Body of pancreas (tissue), 4 donors: ENCODE measurements at regions not wholly inside any gene's neighbourhood (a gene's known extent, or its start where the extent isn't known, plus 50 kb on each side); places are given as distances from the start of the nearest gene placed in this dataset.
A peak's percentile ranks its signal among the peaks of the same experiment; 100 is the strongest.

Experiments
- ATAC-seq: fragments of 150-250 bp; one replicate; pipeline ENCODE4 v1.9.1; 2016
- DNase-seq, 4 donors: peaks; one replicate each; pipeline ENCODE4 v3.0.0-alpha.2; 2019
- H3K27ac ChIP-seq, 4 donors: fragments of 200-600 bp; sonication (generic); 1 replicate in 3 of 4; 2 replicates in 1 of 4; pipeline versions ENCODE4 v1.5.1 to v1.6.1; 2016 to 2019; ENCODE audit warnings: mild to moderate bottlenecking in 1 of 4, mixed read lengths in 1 of 4, moderate library complexity in 1 of 4
- H3K27me3 ChIP-seq, 2 donors: fragments of 200-600 bp; sonication (generic); one replicate each; pipeline ENCODE4 v1.6.0; 2016; ENCODE audit warnings: mild to moderate bottlenecking in 1 of 2
- H3K36me3 ChIP-seq, 2 donors: fragments of 200-600 bp; sonication (generic); replicated peaks in 1 of 2; 2 replicates each; pipeline ENCODE4 v1.5.1; 2016; ENCODE audit warnings: low read depth in 2 of 2; ENCODE audit not compliant: insufficient read depth in 1 of 2
- H3K4me1 ChIP-seq: fragments of 200-600 bp; sonication (generic); one replicate; pipeline ENCODE4 v1.6.0; 2016
- H3K4me3 ChIP-seq, 2 donors: fragments of 200-600 bp; sonication (generic); 1 replicate in 1 of 2; 2 replicates in 1 of 2; pipeline ENCODE4 v1.5.1; 2016 to 2019
- H3K9me3 ChIP-seq, 3 donors: fragments of 200-600 bp; sonication (generic); 1 replicate in 2 of 3; 2 replicates in 1 of 3; pipeline ENCODE4 v1.5.1; 2016
- POLR2A ChIP-seq, 3 donors: fragments of 450-650 bp; IDR thresholded peaks; one replicate each; pipeline ENCODE4 v1.6.1; 2016; ENCODE audit warnings: antibody characterized with exemption in 3 of 3, mild to moderate bottlenecking in 2 of 3
- WGBS, 2 donors: methylation state at CpG; one replicate each; pipeline ENCODE4 v1.1.5; 2017; 5-methylcytosine and 5-hydroxymethylcytosine counted together
- intact Hi-C: fragments of 100-400 bp; cut with DNase I; formaldehyde crosslinking; loops from one replicate; pipeline ENCODE4 v1.15.1; 2023
- TF ChIP-seq, protein P1 (sequence below), 7 experiments: fragments of 450-650 bp in 4 of 7; fragments of 200-600 bp in 3 of 7; sonication (generic) in 3 of 7; IDR thresholded peaks; one replicate each; pipeline ENCODE4 v1.5.1; 2016 to 2019; ENCODE audit warnings: antibody characterized with exemption in 7 of 7

DNA sequence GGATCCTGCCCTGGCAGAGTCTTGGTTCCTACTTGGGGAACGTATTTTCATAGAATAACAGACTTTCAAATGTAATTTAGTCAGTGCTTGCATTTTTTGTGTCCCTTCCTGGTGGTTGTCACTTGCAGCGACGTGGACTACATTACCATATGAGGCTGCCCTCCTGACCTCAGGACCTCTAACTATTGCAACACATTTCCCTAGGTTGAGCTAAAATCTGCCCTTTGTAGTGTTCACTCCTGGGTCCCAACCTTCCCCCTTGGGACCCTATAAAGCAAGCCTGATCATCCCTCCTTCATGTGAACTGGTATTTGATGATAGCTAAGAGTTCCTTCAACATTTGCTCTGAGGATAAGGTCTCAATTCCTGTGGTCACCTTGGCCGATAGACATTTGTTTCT is 95.6 kb upstream of the CACNA1E start:
- WGBS, 2 donors: 79 to 80% methylated on average over 4 of the region's 4 CpGs
- intact Hi-C loops: no loop called here
- H3K4me3 ChIP-seq: no peak overlapping the region
- peaks cover 8% of the 10 kb centered on the region for H3K4me1 ChIP-seq
- H3K27ac ChIP-seq: no peak overlapping the region
- DNase-seq (no peak), ATAC-seq (no peak)
- TF ChIP-seq POLR2A (IDR thresholded peaks at IDR 0.05): no peak
- TF ChIP-seq, protein P1, sequence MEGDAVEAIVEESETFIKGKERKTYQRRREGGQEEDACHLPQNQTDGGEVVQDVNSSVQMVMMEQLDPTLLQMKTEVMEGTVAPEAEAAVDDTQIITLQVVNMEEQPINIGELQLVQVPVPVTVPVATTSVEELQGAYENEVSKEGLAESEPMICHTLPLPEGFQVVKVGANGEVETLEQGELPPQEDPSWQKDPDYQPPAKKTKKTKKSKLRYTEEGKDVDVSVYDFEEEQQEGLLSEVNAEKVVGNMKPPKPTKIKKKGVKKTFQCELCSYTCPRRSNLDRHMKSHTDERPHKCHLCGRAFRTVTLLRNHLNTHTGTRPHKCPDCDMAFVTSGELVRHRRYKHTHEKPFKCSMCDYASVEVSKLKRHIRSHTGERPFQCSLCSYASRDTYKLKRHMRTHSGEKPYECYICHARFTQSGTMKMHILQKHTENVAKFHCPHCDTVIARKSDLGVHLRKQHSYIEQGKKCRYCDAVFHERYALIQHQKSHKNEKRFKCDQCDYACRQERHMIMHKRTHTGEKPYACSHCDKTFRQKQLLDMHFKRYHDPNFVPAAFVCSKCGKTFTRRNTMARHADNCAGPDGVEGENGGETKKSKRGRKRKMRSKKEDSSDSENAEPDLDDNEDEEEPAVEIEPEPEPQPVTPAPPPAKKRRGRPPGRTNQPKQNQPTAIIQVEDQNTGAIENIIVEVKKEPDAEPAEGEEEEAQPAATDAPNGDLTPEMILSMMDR (IDR thresholded peaks at IDR 0.05): no peak
- H3K27me3 ChIP-seq: no peaks in the 10 kb centered on the region
- no peaks in the 10 kb centered on the region for H3K9me3 ChIP-seq
- no peaks in the 10 kb centered on the region for H3K36me3 ChIP-seq

DNA sequence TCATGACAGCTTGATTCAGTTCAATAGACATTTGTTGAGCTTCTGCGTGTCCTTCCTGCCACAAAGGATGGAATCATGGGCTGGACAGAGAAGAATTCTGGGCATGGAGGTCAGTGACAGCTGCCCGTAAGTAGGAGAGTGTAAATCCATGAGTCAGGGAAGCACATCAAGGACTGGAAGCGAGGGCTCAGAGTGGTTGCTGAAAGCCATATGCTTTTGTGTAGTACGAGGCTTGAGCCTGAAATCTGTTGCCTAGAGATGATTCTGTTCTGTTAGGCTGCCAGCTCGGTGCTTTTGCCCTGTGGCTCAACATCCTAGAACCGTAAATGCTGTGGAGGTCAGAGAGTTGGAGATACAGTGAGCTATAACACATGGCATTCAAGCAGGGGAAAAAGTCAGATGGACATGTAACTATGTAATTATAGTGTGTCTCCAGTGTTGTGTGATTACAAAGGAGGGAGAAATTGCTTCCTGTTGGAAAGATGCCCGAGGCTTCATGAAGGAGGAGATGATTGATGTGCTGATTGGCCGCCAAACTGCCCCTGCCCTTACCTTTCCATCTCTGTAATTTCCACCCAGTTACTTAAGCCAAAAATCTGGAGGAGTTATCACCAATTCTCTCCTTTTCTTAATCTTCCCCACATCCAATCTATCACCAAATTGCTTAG is 92.8 kb upstream of the CACNA1E start:
- WGBS, 2 donors: 23 to 29% methylated on average over 8 of the region's 8 CpGs
- Histone ChIP-seq H3K27me3 (no peaks in the 10 kb centered on the region), H3K27ac (no peak overlapping the region), H3K4me1 (peaks cover 8% of the 10 kb centered on the region), H3K36me3 (no peaks in the 10 kb centered on the region), H3K4me3 (no peak overlapping the region), H3K9me3 (no peaks in the 10 kb centered on the region)
- DNase-seq: peak; percentile 15 to 35 (median 32)
- ATAC-seq: peak; percentile 62
- intact Hi-C loops: no loop called here
- TF ChIP-seq POLR2A (IDR thresholded peaks at IDR 0.05): no peak
- TF ChIP-seq, protein P1 (IDR thresholded peaks at IDR 0.05): no peak

DNA sequence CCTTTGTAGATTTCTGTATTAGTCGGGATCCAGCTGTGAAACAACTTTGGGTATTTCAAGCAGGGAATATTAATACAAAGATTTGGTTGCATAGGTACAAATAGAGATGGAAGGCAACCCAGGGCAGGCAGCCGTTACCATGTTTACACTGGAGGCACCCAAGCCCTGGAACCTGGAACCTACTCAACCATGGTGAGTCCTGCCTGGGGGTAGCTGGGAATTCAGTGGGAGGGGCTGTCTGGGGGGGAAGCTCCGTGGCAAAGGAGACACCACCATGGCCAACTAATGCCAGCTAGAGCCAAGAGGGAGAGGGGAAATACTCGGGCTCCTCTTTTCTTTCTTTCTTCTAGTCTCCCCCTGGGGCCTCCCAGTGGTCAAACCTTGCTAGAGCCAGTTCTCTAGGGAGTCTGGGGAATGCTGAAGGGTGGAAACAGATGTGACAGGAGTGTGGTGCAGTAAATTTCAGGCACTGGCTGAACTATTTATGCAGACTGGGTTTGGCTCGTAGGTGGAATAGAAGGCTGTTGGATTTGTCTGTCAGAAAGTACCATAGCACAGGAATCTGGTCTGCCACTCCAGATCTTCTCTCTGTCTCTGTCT is 91.9 kb upstream of the CACNA1E start:
- no peaks in the 10 kb centered on the region for H3K9me3 ChIP-seq
- H3K27ac ChIP-seq: no peak overlapping the region
- H3K4me1 ChIP-seq: peaks cover 8% of the 10 kb centered on the region
- WGBS, 2 donors: 20 to 21% methylated on average over 5 of the region's 5 CpGs
- H3K27me3 ChIP-seq: no peaks in the 10 kb centered on the region
- no peak overlapping the region for H3K4me3 ChIP-seq
- ATAC-seq (no peak), DNase-seq (no peak)
- no peaks in the 10 kb centered on the region for H3K36me3 ChIP-seq
- no peak for TF ChIP-seq POLR2A (IDR thresholded peaks at IDR 0.05)
- TF ChIP-seq, protein P1 (IDR thresholded peaks at IDR 0.05): no peak
- intact Hi-C loops: no loop called here

DNA sequence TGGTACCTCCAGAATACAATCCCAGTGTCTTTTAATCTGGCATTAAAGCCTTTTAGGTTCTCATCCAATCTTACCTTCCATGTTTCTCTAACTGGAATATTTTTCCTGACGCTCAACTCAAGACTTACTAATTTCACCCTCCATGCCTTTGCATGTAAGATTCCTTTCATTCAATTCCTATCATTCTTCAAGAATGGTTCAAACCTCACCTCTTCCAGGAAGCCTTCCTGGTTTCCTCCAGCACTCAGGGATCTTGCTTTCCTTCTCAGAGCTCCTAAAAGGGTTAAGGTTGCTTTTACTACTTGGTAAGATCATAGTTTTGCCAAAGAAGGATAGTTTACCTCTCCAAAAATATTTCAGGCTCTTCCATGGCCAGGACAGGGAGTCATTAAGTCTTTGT is 91.2 kb upstream of the CACNA1E start:
- no peaks in the 10 kb centered on the region for H3K9me3 ChIP-seq
- no peak for ATAC-seq
- H3K4me1 ChIP-seq: peaks cover 8% of the 10 kb centered on the region
- TF ChIP-seq, protein P1 (IDR thresholded peaks at IDR 0.05): no peak
- TF ChIP-seq POLR2A (IDR thresholded peaks at IDR 0.05): no peak
- DNase-seq: no peak
- no peak overlapping the region for H3K27ac ChIP-seq
- H3K4me3 ChIP-seq: no peak overlapping the region
- H3K27me3 ChIP-seq: no peaks in the 10 kb centered on the region
- intact Hi-C loops: no loop called here
- H3K36me3 ChIP-seq: no peaks in the 10 kb centered on the region
- 81 to 100% methylated on average over 1 of the region's 1 CpG for WGBS, 2 donors
